ENCODE measurements at regions not wholly inside any gene's neighbourhood (a gene's known extent, or its start where the extent isn't known, plus 50 kb on each side); places are given as distances from the start of the nearest gene placed in this dataset.

DNA sequence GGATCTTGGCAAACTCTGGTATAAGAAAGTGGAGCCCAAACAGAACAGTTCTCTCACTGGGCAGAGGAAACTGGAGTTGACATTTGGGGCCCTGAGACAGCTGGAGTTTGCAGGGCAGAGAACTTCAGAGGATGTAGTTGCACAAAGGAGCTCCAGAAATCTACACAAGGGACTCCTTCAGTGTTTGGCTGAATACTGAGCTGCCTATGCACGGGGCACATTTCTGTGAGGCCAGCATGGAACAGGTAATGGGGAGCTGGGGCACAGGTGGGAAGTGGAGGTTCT is 169.3 kb downstream of the ANKRD60 start:
- Histone ChIP-seq H3K27me3 (ENCODE audit: control insufficient read depth, insufficient read depth) (no peaks in the 10 kb centered on the region), H3K27ac (ENCODE audit: low read length) (no peak overlapping the region), H3K9me3 (ENCODE audit: control insufficient read depth, low read length) (no peaks in the 10 kb centered on the region), H3K4me3 (ENCODE audit: low read length) (no peak overlapping the region), H3K4me1 (ENCODE audit: control insufficient read depth, insufficient read depth, low read length) (peaks cover 2% of the 10 kb centered on the region)
- no peak for DNase-seq
- no peak for ATAC-seq
- intact Hi-C loops (cut with DNase I), result no loop called here
- 63% methylated on average over 1 of the region's 1 CpG for WGBS

DNA sequence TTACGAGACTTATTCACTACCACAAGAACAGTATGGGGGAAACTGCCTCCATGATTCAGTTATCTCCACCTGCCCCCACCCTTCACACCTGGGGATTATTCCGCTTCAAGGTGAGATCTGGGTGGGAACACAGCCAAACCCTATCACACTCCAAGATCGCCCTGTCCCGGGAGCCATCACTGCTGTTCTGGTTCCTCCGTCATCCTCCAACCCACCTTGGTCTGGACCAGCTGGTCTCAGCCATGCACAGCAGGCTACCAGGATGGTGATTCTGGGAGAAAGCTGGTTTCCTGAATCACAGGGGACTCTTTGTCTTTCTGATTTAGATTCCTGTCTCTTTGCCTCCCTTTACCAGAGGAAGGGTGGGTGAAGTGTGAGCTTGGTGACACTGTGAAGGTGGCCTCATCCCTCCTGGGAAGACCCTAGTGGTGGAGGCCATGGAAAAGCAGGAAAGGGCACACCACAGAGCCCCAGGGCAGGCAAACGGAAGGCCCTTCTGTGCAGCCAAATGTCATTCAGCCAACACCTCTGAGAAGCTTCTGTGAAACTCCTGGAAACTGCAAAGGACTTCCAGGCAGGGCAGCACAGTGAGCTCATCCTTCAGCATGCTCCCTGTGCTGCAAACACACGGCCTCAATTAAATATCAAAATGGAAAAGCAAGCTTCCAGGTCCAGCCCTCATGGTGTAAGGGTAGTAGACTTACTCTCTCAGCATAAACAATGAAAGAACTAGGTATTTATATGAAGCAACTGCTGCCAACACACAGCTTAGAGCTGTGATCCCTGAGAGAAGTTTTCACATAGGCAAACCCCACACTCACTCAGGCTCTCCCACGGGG is 169.8 kb downstream of the ANKRD60 start:
- 74% methylated on average over 8 of the region's 8 CpGs for WGBS

DNA sequence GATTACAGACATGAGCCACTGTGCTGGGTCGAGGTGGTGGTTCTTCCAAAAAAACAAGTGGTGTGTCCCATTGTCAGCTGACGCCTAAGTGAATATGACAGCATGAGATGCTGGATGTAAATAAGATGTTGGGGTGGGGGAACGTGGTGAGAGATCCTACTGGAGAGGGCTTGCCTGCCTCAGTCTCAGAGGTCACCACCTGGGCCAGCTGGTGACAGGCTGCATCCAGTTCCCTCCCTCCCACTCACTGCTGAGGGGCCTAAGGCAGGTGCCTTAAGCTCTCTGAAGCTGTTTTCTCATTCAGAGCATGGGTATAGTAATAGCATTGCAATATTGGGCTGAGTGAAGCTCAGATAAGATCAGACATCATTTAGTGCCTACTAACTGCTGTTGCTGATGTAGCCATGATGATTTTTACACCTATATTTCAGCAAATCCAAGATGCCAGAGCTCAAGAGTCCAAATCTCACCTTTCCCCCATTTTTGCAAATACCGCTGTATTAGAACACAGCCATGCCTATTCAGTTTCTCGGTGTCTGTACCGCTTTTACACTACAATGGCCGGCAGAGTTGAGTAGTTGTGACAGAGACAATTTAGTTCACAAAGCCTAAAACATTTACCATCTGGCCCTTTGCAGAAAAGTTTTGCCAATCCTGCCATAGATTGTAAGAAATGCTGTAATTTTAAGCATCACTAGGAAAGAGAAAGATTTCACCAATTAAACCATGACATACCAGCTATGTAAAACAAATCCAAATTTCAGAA is 171.3 kb downstream of the ANKRD60 start:
- Histone ChIP-seq H3K4me3 (ENCODE audit: low read length) (no peak overlapping the region), H3K27me3 (ENCODE audit: control insufficient read depth, insufficient read depth) (no peaks in the 10 kb centered on the region), H3K27ac (ENCODE audit: low read length) (no peak overlapping the region), H3K9me3 (ENCODE audit: control insufficient read depth, low read length) (no peaks in the 10 kb centered on the region), H3K4me1 (ENCODE audit: control insufficient read depth, insufficient read depth, low read length) (peaks cover 2% of the 10 kb centered on the region)
- intact Hi-C loops (cut with DNase I), result no loop called here
- no peak for ATAC-seq
- 89% methylated on average over 7 of the region's 7 CpGs for WGBS
- DNase-seq, result no peak

More for the DNA sequence above, 169.8 kb downstream of the ANKRD60 start:
- intact Hi-C loops (cut with DNase I), result no loop called here
- Histone ChIP-seq H3K9me3 (ENCODE audit: control insufficient read depth, low read length) (no peaks in the 10 kb centered on the region), H3K27me3 (ENCODE audit: control insufficient read depth, insufficient read depth) (no peaks in the 10 kb centered on the region), H3K4me1 (ENCODE audit: control insufficient read depth, insufficient read depth, low read length) (peaks cover 2% of the 10 kb centered on the region), H3K4me3 (ENCODE audit: low read length) (no peak overlapping the region), H3K27ac (ENCODE audit: low read length) (no peak overlapping the region)
- ATAC-seq (no peak), DNase-seq (peak in 1 of 3 donors; percentile 12)

DNA sequence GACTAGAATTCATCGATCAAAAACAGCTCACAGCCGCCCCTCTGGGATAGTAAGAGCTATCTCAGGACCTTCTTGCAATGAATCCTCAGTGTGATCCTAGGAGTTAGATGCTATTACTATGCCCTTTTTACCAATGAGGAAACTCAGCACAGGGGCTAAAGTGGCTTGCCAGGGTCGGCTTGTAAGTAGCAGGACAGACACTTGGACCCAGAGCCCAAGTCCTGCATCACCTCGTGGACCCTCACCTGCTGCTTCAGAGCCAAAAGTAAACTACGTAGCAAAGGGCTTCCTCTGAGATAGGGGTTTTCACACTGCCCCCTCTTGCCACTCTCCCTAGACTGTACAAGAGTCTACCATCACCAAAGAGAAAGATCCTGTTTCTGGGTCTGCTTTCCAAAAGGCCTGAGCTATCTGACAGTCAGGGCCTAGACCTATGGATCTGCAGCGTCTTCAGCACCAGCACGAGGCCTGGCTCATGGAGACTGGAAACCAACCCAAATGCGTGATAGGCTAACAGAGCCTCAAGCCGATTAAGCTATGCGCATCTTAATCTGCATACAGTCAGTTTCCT is 172.3 kb downstream of the ANKRD60 start:
- Histone ChIP-seq H3K4me1 (ENCODE audit: control insufficient read depth, insufficient read depth, low read length) (peaks cover 2% of the 10 kb centered on the region), H3K27ac (ENCODE audit: low read length) (no peak overlapping the region), H3K9me3 (ENCODE audit: control insufficient read depth, low read length) (no peaks in the 10 kb centered on the region), H3K27me3 (ENCODE audit: control insufficient read depth, insufficient read depth) (no peaks in the 10 kb centered on the region), H3K4me3 (ENCODE audit: low read length) (no peak overlapping the region)
- DNase-seq (no peak), ATAC-seq (no peak)
- 90% methylated on average over 10 of the region's 10 CpGs for WGBS
- intact Hi-C loops (cut with DNase I), result no loop called here

DNA sequence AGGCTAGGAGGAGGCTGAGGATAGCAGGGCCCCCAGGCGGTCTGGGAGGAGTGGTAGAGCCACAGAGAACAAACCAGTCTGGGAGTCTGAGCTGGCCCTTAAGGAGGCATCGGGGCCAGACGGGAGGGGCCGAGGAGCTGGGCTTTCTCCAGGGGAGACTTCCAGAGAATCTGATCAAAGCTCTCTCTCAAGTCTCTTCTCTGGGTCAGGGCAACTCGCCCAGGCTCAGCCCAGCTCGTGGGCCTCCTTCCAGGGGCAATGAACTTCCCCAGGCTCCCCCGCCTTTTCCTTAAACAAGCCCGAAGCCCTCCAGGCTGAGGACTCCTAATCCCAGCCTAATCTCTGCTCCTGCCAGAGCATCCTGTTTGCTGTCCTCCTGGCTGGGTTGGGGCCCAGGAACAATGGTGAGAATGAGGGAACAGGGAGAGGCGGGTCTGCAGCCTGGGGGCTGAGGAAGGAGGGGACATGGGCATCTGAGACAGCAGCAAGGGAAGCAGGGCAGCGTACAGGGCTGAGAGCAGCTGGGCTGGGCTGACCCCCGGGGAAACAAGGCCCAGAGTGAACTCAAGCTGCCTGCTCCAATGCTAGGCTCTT is 173.6 kb downstream of the ANKRD60 start:
- 26% methylated on average over 11 of the region's 11 CpGs for WGBS
- no peak overlapping the region for H3K27ac ChIP-seq (ENCODE audit: low read length)
- no peaks in the 10 kb centered on the region for H3K27me3 ChIP-seq (ENCODE audit: control insufficient read depth, insufficient read depth)
- intact Hi-C loops (cut with DNase I), result no loop called here
- H3K4me3 ChIP-seq (ENCODE audit: low read length), result no peak overlapping the region
- DNase-seq, result peak; percentile 68 to 87 (median 85)
- H3K9me3 ChIP-seq (ENCODE audit: control insufficient read depth, low read length), result no peaks in the 10 kb centered on the region
- peaks cover 2% of the 10 kb centered on the region for H3K4me1 ChIP-seq (ENCODE audit: control insufficient read depth, insufficient read depth, low read length)
- peak; percentile 89 to 92 for ATAC-seq

DNA sequence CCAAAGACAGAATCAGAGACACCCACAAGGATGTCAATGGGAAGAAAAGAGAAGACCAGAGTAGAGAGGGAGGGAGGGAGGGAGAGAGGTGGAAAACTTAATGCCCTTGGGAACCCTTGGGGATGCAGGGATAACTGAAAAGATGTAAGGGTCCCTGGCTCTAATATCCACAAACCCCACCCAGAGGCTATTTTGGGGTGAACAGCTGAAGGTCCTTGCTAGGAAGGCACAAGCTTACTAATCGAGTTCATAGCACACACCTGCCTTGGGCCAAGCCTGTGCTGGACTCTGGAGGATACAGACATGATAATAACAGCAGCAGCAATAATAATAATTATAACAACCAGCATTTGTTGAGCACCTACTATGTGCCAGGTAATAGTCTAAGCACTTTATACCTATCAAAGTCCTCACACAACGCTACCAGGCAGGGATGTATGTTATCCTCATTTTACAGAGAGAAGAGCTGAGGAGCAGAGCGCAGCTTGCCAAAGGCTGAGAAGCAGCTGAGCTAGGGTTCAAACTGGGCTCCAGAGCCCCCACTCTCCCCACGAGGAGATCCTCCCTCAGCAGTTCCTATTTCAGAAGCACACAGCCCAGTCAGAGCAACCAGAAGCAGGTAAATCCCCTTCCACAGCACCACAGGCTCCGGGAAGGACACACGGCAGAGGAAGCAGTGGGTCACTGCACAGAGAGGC is 174.2 kb downstream of the ANKRD60 start:
- no peak for DNase-seq
- Histone ChIP-seq H3K4me3 (ENCODE audit: low read length) (no peak overlapping the region), H3K4me1 (ENCODE audit: control insufficient read depth, insufficient read depth, low read length) (peaks cover 2% of the 10 kb centered on the region), H3K27ac (ENCODE audit: low read length) (no peak overlapping the region), H3K27me3 (ENCODE audit: control insufficient read depth, insufficient read depth) (no peaks in the 10 kb centered on the region), H3K9me3 (ENCODE audit: control insufficient read depth, low read length) (no peaks in the 10 kb centered on the region)
- intact Hi-C loops (cut with DNase I), result no loop called here
- 51% methylated on average over 6 of the region's 6 CpGs for WGBS
- ATAC-seq, result no peak

DNA sequence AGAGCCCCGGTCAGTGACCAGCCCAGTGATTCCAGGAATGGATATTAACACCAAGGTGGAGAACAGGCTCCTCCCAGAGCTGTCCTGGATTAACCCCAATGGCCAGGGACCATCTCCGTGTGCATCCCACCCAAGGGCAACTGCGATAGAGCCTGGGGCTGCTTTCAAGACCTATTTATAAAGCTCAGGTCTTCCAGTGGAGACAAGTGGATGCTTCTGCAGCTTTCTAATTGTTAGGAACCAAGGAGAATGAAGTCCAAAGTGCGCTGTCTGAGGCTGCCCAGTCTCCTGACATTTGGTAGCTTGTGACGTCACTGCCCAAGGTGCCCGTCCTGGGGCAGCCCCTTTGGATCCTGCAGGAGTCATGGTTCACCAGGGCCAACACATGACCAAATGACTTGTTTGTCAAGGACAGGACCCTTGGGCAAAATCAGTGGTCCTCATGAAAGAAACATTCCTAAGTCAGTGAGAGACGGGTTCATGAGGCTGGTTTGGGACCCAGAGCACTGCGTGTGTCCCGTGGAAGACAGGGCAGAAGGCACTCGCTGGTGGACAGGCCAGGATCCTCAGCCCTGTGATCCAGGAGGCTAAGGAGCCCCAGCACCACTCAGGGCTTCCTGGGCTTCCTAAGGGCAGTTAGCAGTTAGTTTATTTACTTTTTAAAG is 174.9 kb downstream of the ANKRD60 start:
- Histone ChIP-seq H3K27me3 (ENCODE audit: control insufficient read depth, insufficient read depth) (no peaks in the 10 kb centered on the region), H3K9me3 (ENCODE audit: control insufficient read depth, low read length) (no peaks in the 10 kb centered on the region), H3K27ac (ENCODE audit: low read length) (no peak overlapping the region), H3K4me3 (ENCODE audit: low read length) (no peak overlapping the region), H3K4me1 (ENCODE audit: control insufficient read depth, insufficient read depth, low read length) (peaks cover 2% of the 10 kb centered on the region)
- DNase-seq (no peak), ATAC-seq (no peak)
- intact Hi-C loops (cut with DNase I), result no loop called here
- 87% methylated on average over 10 of the region's 10 CpGs for WGBS

DNA sequence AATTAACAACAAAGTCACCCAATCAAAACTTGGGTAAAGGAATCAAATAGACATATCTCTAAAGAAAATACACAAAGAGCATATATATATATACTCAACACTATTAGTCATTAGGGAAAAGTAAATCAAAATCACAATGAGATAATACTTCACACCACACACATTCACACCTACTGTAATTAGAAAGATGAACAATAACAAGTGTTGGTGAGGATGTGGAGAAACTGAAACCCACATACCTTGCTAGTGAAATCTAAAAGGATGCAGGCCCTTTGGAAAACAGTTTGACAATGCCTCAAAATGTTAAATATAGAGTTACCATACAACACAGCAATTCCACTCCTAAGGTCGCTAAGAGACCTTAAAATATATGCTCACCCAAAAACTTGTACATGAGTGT is 177.1 kb downstream of the ANKRD60 start:
- no peaks in the 10 kb centered on the region for H3K9me3 ChIP-seq (ENCODE audit: control insufficient read depth, low read length)
- 59% methylated on average over 1 of the region's 1 CpG for WGBS
- H3K4me3 ChIP-seq (ENCODE audit: low read length), result no peak overlapping the region
- DNase-seq, result no peak
- intact Hi-C loops (cut with DNase I), result no loop called here
- H3K4me1 ChIP-seq (ENCODE audit: control insufficient read depth, insufficient read depth, low read length), result peaks cover 3% of the 10 kb centered on the region
- no peak for ATAC-seq
- H3K27ac ChIP-seq (ENCODE audit: low read length), result no peak overlapping the region
- no peaks in the 10 kb centered on the region for H3K27me3 ChIP-seq (ENCODE audit: control insufficient read depth, insufficient read depth)

DNA sequence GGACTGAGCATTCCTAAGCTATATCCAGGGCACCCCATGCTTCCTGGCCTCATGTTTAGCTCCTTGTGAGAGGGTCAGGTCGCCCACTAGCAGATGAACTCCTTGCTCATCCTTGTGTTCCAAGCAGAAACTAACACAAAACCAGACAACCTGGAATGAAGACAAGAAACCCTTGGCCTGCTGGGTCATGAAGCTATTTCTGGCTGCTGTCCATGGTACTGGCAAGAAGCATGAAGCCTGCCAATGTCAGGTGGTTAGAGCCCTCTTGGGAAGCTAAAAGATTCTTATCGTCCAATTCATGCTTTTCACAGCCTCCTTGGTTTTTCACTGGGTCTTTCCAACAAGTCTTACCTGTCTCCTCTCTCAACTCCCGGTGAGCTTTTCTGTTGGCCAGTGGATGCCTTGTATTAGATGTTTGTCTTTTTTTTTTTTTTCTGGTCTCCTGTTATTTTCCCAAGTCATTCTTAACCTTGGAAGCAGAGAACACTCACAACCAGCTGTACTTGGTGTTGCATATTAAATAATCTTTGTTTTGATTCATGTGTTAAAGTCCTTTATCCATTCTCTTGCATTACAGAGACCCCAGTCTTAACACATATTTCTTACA is 180.3 kb downstream of the ANKRD60 start:
- intact Hi-C loops (cut with DNase I), result no loop called here

DNA sequence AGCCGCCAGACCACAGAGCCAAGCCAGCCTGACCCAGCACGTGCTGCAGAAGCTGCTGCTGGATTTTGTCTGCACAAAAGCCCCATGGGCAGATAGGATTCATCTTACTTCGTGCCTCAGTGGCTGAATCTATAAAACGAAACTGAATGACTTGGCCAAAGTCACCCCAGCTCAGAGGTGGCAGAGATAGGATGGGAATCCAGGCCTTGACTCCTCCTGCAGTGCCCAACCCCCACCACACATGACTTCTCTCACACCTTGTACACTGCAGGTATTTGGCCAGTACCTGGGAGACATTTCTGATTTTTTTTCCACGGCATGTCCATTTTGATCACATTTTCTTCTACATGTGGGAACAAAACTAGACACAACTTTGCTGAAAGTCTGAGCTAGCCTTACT is 182.1 kb downstream of the ANKRD60 start:
- WGBS, result 86% methylated on average over 5 of the region's 5 CpGs
- peaks cover 5% of the 10 kb centered on the region for H3K4me1 ChIP-seq (ENCODE audit: control insufficient read depth, insufficient read depth, low read length)
- H3K9me3 ChIP-seq (ENCODE audit: control insufficient read depth, low read length), result no peaks in the 10 kb centered on the region
- no peak overlapping the region for H3K4me3 ChIP-seq (ENCODE audit: low read length)
- no peak overlapping the region for H3K27ac ChIP-seq (ENCODE audit: low read length)
- intact Hi-C loops (cut with DNase I), result no loop called here
- DNase-seq (no peak), ATAC-seq (no peak)
- H3K27me3 ChIP-seq (ENCODE audit: control insufficient read depth, insufficient read depth), result no peaks in the 10 kb centered on the region

More for the DNA sequence above, 180.3 kb downstream of the ANKRD60 start:
- Histone ChIP-seq H3K9me3 (ENCODE audit: control insufficient read depth, low read length) (no peaks in the 10 kb centered on the region), H3K4me1 (ENCODE audit: control insufficient read depth, insufficient read depth, low read length) (peaks cover 2% of the 10 kb centered on the region), H3K4me3 (ENCODE audit: low read length) (no peak overlapping the region), H3K27ac (ENCODE audit: low read length) (no peak overlapping the region), H3K27me3 (ENCODE audit: control insufficient read depth, insufficient read depth) (no peaks in the 10 kb centered on the region)
- ATAC-seq, result no peak
- 41% methylated on average over 3 of the region's 3 CpGs for whole genome bisulfite sequencing
- no peak for DNase-seq
